Panc1 (cell line): ENCODE measurements at regions not wholly inside any gene's neighbourhood (a gene's known extent, or its start where the extent isn't known, plus 50 kb on each side); places are given as distances from the start of the nearest gene placed in this dataset.

Experiments used
- ATAC-seq: fragments of 200-7000 bp; cut with Tn5 transposase; 2 replicates; pipeline ENCODE4 v1.9.1; 2020; ENCODE audit warnings: mild to moderate bottlenecking, moderate library complexity
- BruUV-seq: library from RNA; stranded (reverse); fragments of 400-500 nt; replicated peaks from 2 replicates; lab custom pipeline; 2021; lab: Mats Ljungman, UMichigan
- CTCF ChIA-PET: fragments of 300-600 bp; sonication (Branson Sonifier 250); formaldehyde crosslinking; loops from one replicate; lab custom pipeline; 2022; ENCODE audit warnings: antibody characterized with exemption; lab: Charles Lee
- POLR2A ChIA-PET: fragments of 300-600 bp; sonication (Branson Sonifier 250); formaldehyde crosslinking; loops from one replicate; lab custom pipeline; 2022; ENCODE audit warnings: antibody characterized with exemption; lab: Charles Lee
- DNase-seq: peaks from one replicate; pipeline ENCODE4 v3.0.0-alpha.2; 2010; ENCODE audit warnings: low read depth, low spot score
- H3K27ac ChIP-seq: 2 replicates; pipeline ENCODE4 v1.5.1; 2011; ENCODE audit warnings: mild to moderate bottlenecking, low read length, inconsistent platforms
- H3K27me3 ChIP-seq: fragments of 200-500 bp; sonication (Bioruptor generic); 2 replicates; pipeline ENCODE4 v1.6.0; 2014; ENCODE audit warnings: low read length, inconsistent platforms; ENCODE audit not compliant: control insufficient read depth, insufficient read depth
- H3K36me3 ChIP-seq: fragments of 200-500 bp; sonication (Bioruptor generic); 2 replicates; pipeline ENCODE4 v1.5.1; 2014; ENCODE audit warnings: inconsistent platforms, mild to moderate bottlenecking, low read length, moderate library complexity; ENCODE audit not compliant: control insufficient read depth, insufficient read depth
- H3K4me1 ChIP-seq: 2 replicates; pipeline ENCODE4 v1.5.1; 2011; ENCODE audit warnings: inconsistent platforms, mild to moderate bottlenecking, low read length, moderate library complexity; ENCODE audit not compliant: control insufficient read depth, insufficient read depth
- H3K4me3 ChIP-seq, 2 experiments: 2 replicates each; pipeline ENCODE4 v1.5.1; 2011 to 2012; ENCODE audit warnings: low read depth in 2 of 2, low read length in 2 of 2, mild to moderate bottlenecking in 2 of 2, inconsistent platforms in 1 of 2, moderate library complexity in 1 of 2
- H3K9me3 ChIP-seq: fragments of 200-500 bp; sonication (Bioruptor generic); 2 replicates; pipeline ENCODE4 v1.5.1; 2014; ENCODE audit warnings: low read depth, mild to moderate bottlenecking, inconsistent platforms, low read length, moderate library complexity; ENCODE audit not compliant: control insufficient read depth, insufficient read depth
- POLR2AphosphoS5 ChIP-seq: IDR thresholded peaks from 2 replicates; pipeline ENCODE4 v1.6.1; 2012; ENCODE audit warnings: mild to moderate bottlenecking, low read depth, low read length, moderate library complexity
- SIN3A ChIP-seq: IDR thresholded peaks from 2 replicates; pipeline ENCODE4 v1.6.1; 2012; ENCODE audit warnings: low read depth, mild to moderate bottlenecking, low read length, moderate library complexity, borderline replicate concordance; ENCODE audit not compliant: insufficient read depth
- TCF7L2 ChIP-seq: IDR thresholded peaks from 2 replicates; pipeline ENCODE4 v1.6.1; 2011; ENCODE audit warnings: mild to moderate bottlenecking, low read depth, low read length, inconsistent platforms
- in situ Hi-C: cut with HindIII; loops from 2 replicates; pipeline ENCODE4 v1.10.0; 2016; ENCODE audit warnings: low sequenced_read_pairs, low pct_unique_long_range_greater_than_20kb
- intact Hi-C: fragments of 100-400 bp; cut with micrococcal nuclease; formaldehyde crosslinking; loops from one replicate; pipeline ENCODE4 v1.10.0; 2022; ENCODE audit not compliant: unreplicated experiment
- TF ChIP-seq, protein P1 (sequence below): fragments of 450-650 bp; IDR thresholded peaks from 2 replicates; pipeline ENCODE4 v1.5.1; 2017; ENCODE audit warnings: mild to moderate bottlenecking
- TF ChIP-seq, protein P2 (sequence below), 2 experiments: IDR thresholded peaks; 2 replicates each; pipeline ENCODE4 v1.6.1; 2011 to 2012; ENCODE audit warnings: low read depth in 2 of 2, control low read depth in 1 of 2, low read length in 1 of 2, mild to moderate bottlenecking in 1 of 2, moderate library complexity in 1 of 2; ENCODE audit not compliant: insufficient read depth in 1 of 2

DNA sequence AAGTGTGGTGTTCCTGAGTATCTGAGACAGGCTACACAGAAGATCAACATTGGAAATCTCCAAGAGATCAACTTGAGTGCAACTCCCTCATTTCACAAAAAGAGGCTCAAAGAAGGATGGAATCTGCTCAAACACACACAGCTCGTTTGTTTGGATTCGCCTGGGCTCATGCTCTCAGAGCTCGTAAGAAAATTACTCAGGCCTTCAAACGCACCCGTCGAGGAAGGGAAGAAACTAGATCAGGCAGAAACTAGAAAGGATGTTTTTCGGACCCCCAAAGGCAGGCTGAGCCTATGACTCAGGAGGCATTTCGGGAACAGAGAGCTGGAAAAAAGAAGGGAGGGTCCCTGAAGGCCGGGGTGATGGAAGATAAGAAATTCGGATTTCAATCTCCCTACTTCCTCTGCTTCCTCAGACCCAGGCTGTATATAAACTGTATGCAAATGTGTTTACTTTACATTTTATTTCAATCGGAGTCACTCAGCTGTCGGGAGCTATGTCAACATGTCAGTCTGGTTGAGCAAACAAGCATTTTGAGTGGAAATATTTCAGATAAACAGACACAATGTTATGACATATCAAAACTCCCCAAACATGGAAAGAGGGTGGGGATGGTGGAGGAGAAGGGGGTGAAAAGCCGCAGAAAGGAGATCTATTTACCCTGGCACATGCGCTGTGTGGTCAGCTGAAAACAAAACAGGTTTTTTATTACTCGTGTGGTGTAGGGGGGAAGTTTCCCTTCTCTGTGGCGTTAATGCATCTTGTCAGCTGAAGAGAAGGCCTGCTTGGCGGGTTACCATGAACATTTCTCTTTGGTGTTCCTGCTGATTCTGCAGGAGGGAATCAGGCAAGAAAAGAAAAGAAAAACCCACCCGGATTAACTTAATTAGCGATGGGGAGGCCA lies 129.1 kb upstream of the TBX3 start:
- Histone ChIP-seq H3K27me3 (no peaks in the 10 kb centered on the region; the same call in 1 of the 2 replicates), H3K36me3 (no peaks in the 10 kb centered on the region), H3K27ac (no peak overlapping the region), H3K4me3 (peak overlapping the region in 1 of 2 experiments; percentile 21; a peak in 2 of 4 replicates), H3K4me1 (no peaks in the 10 kb centered on the region), H3K9me3 (no peaks in the 10 kb centered on the region)
- in situ Hi-C loops (no loop called here), intact Hi-C loops (no loop called here)
- no peak for TF ChIP-seq TCF7L2
- TF ChIP-seq SIN3A: no peak
- TF ChIP-seq, protein P1, sequence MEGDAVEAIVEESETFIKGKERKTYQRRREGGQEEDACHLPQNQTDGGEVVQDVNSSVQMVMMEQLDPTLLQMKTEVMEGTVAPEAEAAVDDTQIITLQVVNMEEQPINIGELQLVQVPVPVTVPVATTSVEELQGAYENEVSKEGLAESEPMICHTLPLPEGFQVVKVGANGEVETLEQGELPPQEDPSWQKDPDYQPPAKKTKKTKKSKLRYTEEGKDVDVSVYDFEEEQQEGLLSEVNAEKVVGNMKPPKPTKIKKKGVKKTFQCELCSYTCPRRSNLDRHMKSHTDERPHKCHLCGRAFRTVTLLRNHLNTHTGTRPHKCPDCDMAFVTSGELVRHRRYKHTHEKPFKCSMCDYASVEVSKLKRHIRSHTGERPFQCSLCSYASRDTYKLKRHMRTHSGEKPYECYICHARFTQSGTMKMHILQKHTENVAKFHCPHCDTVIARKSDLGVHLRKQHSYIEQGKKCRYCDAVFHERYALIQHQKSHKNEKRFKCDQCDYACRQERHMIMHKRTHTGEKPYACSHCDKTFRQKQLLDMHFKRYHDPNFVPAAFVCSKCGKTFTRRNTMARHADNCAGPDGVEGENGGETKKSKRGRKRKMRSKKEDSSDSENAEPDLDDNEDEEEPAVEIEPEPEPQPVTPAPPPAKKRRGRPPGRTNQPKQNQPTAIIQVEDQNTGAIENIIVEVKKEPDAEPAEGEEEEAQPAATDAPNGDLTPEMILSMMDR: no peak
- TF ChIP-seq POLR2AphosphoS5: no peak
- TF ChIP-seq, protein P2, sequence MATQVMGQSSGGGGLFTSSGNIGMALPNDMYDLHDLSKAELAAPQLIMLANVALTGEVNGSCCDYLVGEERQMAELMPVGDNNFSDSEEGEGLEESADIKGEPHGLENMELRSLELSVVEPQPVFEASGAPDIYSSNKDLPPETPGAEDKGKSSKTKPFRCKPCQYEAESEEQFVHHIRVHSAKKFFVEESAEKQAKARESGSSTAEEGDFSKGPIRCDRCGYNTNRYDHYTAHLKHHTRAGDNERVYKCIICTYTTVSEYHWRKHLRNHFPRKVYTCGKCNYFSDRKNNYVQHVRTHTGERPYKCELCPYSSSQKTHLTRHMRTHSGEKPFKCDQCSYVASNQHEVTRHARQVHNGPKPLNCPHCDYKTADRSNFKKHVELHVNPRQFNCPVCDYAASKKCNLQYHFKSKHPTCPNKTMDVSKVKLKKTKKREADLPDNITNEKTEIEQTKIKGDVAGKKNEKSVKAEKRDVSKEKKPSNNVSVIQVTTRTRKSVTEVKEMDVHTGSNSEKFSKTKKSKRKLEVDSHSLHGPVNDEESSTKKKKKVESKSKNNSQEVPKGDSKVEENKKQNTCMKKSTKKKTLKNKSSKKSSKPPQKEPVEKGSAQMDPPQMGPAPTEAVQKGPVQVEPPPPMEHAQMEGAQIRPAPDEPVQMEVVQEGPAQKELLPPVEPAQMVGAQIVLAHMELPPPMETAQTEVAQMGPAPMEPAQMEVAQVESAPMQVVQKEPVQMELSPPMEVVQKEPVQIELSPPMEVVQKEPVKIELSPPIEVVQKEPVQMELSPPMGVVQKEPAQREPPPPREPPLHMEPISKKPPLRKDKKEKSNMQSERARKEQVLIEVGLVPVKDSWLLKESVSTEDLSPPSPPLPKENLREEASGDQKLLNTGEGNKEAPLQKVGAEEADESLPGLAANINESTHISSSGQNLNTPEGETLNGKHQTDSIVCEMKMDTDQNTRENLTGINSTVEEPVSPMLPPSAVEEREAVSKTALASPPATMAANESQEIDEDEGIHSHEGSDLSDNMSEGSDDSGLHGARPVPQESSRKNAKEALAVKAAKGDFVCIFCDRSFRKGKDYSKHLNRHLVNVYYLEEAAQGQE (IDR thresholded peaks at IDR 0.05; ENCODE audit: insufficient read depth in 1 of 2, low read depth in 2 of 2, low read length in 1 of 2): no peak
- ATAC-seq (peak; percentile 65; the same call in 1 of the 2 replicates), DNase-seq (peak; percentile 7)
- ChIA-PET CTCF (no interaction called here), POLR2A (interaction anchor here (0.6 kb wide), 1 partner anchor 52 kb away, joined by 5 read pairs; no protein-coding TSS in a partner anchor)
- no TSS peak for BruUV-seq

DNA sequence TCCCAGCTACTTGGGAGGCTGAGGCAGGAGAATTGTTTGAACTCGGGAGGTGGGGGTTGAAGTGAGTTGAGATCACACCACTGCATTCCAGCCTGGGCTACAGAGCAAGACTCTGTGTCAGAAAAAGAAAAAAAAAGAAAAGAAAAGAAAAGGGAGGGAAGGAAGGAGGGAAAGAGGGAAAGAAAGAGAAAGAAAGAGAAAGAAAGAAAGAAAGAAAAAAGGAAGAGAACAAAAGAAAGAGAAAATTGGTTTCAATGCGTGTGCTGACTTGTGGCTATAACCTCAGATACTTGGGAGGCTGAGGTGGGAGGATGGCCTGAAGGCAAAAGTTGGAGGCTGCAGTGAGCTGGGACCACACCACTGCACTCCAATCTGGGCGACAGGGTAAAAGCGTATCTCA lies 128.4 kb upstream of the TBX3 start:
- TF ChIP-seq, protein P2 (IDR thresholded peaks at IDR 0.05; ENCODE audit: insufficient read depth in 1 of 2, low read depth in 2 of 2, low read length in 1 of 2): no peak
- TF ChIP-seq POLR2AphosphoS5: no peak
- TF ChIP-seq, protein P1: no peak
- no peak for TF ChIP-seq SIN3A
- TF ChIP-seq TCF7L2: no peak
- H3K27ac ChIP-seq: no peak overlapping the region
- in situ Hi-C loops: no loop called here
- POLR2A ChIA-PET: interaction anchor here (0.6 kb wide), 1 partner anchor 52 kb away, joined by 5 read pairs; no protein-coding TSS in a partner anchor
- intact Hi-C loops: no loop called here
- H3K9me3 ChIP-seq: no peaks in the 10 kb centered on the region
- H3K36me3 ChIP-seq: no peaks in the 10 kb centered on the region
- CTCF ChIA-PET: no interaction called here
- BruUV-seq: no TSS peak
- H3K4me3 ChIP-seq: no peak overlapping the region
- no peaks in the 10 kb centered on the region for H3K4me1 ChIP-seq
- no peaks in the 10 kb centered on the region; the same call in 1 of the 2 replicates for H3K27me3 ChIP-seq
- ATAC-seq (no peak), DNase-seq (no peak)
